ENCODE measurements at regions not wholly inside any gene's neighbourhood (a gene's known extent, or its start where the extent isn't known, plus 50 kb on each side); places are given as distances from the start of the nearest gene placed in this dataset.

DNA sequence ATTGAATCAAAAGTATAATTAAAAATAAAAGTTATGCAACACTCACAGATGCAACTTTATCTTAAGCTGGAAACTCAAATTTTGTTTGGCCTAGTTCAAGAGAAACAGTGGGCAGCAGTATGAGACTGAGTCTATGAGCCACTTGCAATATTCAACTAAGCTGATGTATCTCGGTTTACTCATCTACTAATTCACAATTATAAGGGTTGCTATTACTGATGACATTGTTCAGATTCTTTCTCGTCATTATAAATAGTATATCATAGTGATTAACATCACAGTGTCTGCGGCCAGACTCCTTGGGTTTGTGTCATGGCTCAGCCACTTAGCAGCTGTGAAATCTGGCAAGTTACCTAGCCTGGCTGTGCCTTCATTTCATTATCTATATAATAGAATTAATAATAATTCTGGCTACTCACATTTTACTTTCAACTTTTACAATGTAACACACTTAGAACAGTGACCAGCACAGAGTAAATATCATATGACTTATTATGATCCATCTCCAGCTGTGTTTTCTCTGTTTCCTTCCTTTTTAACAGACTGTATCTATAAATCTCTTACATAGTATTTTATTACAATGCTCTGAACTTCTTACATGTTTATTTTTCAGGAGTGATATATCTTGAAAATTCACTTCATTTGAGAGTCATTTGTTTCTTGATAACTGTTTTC lies 194.3 kb upstream of the RGS18 start:
- TF ChIP-seq, protein P1, sequence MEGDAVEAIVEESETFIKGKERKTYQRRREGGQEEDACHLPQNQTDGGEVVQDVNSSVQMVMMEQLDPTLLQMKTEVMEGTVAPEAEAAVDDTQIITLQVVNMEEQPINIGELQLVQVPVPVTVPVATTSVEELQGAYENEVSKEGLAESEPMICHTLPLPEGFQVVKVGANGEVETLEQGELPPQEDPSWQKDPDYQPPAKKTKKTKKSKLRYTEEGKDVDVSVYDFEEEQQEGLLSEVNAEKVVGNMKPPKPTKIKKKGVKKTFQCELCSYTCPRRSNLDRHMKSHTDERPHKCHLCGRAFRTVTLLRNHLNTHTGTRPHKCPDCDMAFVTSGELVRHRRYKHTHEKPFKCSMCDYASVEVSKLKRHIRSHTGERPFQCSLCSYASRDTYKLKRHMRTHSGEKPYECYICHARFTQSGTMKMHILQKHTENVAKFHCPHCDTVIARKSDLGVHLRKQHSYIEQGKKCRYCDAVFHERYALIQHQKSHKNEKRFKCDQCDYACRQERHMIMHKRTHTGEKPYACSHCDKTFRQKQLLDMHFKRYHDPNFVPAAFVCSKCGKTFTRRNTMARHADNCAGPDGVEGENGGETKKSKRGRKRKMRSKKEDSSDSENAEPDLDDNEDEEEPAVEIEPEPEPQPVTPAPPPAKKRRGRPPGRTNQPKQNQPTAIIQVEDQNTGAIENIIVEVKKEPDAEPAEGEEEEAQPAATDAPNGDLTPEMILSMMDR (IDR thresholded peaks at IDR 0.05; ENCODE audit: low read depth, low read length): no peak
- TF ChIP-seq EZH2phosphoT487 (IDR thresholded peaks at IDR 0.05; ENCODE audit: low read depth): no peak
